ENCODE measurements at regions not wholly inside any gene's neighbourhood (a gene's known extent, or its start where the extent isn't known, plus 50 kb on each side); places are given as distances from the start of the nearest gene placed in this dataset.

DNA sequence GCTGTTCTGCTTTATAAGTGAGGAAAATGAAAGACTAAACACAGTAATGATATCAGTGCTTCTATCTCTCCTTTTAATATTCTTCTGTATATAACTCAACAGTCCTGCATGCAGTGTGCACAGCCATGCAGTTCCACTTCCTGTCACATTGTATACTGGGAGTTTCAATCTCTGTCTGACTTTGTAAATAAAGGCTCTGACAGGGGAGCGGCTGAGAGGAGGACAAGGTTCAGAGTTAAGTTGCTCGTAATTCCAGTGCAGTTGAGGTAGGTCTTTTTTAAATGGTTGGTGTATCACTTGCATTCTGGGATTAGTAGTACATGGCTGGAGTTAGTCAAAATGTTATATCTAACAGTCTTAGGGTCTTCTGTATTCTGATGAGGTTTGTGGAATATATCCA is 264.5 kb downstream of the OLFM3 start:
- no peak for DNase-seq

- no peak for DNase-seq
Measured at GRCh38 chr1:101733340-101733739, 263.4 kb downstream of the OLFM3 start.

GRCh38 chr1:101738475-101738874 is 258.3 kb downstream of the OLFM3 start:
- DNase-seq = no peak

DNA sequence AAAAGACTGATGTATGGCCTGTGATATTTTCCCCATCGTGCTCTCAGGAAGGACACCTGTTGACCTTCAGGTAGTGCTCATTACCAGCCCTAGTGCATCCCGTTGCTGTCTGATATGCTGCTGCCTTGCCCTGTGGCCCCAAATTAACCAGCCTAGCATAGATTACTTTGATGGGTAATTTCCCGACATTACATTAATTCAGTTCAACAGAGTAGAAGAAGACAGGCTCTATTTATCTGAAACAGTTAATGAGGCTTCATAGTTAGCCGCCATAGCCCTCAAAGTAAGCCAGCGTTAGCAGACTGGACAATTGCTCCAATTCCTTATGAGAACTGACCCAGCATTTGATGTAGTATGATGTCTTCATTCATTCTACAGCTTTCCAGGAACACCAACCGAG is 257.6 kb downstream of the OLFM3 start:
- DNase-seq = no peak

GRCh38 chr1:101739826-101740330 is 256.8 kb downstream of the OLFM3 start:
- no peak for DNase-seq

- DNase-seq = no peak
Measured at GRCh38 chr1:101741910-101742309, 254.8 kb downstream of the OLFM3 start.

- DNase-seq = no peak
Measured at GRCh38 chr1:101742509-101742908, 254.2 kb downstream of the OLFM3 start.

- no peak for DNase-seq
Measured at GRCh38 chr1:101745551-101746270, 251.0 kb downstream of the OLFM3 start.

DNA sequence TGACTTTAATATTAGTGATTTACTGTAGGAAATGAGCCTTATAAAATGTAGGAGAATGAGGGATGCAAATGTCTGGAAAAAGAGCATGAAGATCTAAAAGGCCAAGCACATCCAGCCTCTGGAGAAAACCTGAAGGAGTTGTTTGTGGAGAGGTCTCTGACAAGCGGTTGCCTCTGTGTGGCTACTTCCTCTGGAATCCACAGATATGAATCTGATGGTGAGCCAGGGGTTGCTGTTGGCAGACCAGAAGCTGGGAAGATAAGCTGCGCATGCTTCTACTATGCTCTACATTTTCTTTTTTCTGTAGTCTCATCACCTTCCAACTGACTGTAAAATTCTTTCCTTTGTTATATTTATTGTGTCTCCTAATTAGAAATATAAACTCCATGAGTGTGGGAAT is 248.6 kb downstream of the OLFM3 start:
- DNase-seq = no peak
